NCI-H1436 treated with DMSO at 0.1 percent for 48 hours (cell line): ENCODE measurements at regions not wholly inside any gene's neighbourhood (a gene's known extent, or its start where the extent isn't known, plus 50 kb on each side); places are given as distances from the start of the nearest gene placed in this dataset.

Experiments used
- DNase-seq: peaks from one replicate; lab custom pipeline; 2025; lab: John Stamatoyannopoulos, UW

DNA sequence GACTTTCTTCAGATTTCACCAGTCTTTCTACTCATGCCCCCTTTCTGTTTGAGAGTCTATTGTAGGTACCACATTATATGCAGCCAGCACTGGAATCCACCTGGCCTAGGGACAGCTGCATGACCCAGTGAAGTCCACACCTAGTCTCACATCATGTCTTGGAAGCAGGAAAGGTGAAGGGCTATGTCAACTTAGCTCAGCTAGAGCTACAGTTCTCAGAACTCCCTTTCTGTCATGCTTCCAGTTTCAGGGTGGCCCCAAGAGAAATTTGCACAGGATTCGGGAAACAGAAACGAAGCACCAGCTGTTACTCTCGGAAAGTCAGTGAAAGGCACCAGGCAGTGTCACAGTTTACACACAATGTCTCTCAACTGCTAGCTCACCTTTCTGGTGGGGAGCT is 51.6 kb upstream of the NLRP1 start:
- no peak for DNase-seq

DNA sequence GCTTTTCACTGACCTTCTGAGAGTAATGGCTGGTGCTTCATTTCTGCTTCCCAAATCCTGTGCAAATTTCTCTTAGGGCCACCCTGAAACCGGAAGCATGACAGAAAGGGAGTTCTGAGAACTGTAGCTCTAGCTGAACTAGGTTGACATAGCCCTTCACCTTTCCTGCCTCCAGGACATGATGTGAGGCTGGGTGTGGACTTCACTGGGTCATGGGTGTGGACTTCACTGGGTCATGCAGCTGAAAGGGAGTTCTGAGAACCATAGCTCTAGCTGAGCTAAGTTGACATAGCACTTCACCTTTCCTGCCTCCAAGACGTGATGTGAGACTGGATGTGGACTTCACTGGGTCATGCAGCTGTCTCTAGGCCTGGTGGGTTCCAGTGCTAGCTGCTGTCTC is 54.3 kb upstream of the NLRP1 start:
- no peak for DNase-seq

DNA sequence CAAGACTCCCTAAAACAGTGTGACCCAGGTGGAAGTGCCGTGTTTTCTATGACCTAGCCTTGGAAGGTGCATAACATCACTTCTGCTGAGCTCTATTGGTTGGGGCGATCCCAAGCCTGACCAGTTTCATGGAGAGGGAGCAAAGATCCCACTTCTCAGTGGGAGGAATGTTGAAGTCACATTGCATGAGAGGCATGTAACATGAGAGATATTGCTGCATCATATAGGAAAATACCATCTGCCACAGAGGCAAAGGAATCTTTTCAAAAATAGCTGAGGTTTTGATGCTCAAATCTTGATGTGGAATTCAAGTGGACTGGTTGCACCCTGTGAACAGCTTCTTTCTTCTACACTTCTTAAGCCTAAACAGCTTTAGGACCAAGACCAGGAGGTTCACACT is 56.4 kb upstream of the NLRP1 start:
- DNase-seq: no peak

DNA sequence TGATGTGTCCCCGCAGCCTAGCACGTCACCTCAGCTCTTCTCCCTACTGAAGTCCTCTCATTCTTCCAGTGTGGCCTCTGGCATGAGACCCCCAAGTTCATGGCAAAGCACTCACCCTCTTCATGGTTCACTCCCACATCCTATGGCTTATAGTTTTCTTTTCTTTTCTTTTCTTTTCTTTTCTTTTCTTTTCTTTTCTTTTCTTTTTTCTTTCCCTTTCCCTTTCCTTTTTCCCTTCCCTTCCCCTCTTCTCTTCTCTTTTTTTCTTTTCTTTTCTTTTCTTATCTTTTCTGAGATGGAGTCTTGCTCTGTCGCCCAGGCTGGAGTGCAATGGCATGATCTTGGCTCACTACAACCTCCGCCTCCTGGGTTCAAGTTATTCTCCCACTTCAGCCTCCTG is 58.4 kb upstream of the NLRP1 start:
- DNase-seq: no peak

DNA sequence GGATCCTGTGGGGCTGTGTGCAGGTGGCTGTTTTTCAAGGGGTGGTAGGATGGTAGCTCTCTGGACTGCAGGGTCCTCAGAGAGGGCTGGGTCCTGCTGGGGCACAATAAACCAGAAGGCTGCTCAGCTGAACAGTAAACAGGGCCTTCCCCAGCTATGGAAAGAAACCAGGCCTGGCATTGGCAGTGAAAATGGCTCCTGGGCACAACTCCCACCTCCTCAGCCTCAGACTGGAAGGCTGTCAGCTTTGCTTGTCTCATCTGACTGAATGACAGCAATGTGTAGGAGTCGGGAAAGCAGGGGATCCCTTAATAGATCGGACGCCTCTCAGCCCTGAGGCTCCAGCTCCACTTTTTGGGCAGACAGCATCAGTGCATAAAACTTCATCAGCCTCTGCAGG is 59.8 kb upstream of the NLRP1 start:
- no peak for DNase-seq

DNA sequence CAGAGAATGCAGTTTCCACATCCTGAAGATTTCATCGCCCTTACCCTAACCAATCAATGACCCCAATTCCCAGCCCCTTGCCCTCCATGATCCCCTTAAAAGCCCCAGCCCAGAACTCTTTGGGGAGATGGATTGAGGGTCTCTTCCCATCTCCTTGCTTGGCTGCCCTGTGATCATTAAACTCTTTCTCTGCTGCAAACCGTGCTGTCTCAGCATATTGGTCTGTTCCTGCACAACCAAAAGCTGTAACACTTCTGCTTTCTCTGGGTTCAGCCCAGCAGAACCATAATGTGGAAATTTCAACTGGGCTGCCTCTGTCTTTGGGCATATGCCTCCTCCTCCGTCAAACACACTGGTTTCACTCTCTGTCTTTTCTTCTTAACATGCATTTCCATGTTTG is 67.0 kb upstream of the NLRP1 start:
- DNase-seq: no peak

DNA sequence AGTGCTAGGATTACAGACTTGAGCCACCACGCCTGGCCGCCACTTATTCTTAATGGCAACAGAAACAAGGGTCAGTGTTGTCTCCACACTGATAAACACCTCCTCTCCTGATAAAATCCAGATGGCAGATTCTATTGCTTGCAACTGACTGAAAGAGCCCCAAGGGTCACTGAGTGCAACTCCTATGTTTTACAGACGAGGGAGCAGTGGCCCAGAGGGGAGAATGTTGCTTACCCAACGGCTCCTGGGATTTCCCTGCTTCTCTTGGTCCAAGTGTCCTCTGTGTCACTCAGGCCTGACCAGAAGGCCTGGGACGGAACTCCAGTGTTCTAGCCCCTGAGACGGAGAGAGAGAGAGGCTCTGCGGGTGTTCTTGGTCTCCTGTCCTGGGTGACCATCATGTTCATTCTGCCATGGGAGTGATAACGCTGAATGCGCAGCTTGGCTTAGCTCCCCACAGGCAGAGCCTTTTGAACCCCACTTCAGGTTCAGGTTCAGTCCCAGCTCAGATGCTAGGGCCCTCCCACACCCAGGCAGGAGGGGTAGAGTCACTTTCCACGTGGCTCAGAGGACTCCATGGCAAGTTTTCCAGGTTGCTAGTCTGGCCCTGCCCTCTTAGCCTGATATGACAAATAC is 77.3 kb upstream of the NLRP1 start:
- DNase-seq: no peak

DNA sequence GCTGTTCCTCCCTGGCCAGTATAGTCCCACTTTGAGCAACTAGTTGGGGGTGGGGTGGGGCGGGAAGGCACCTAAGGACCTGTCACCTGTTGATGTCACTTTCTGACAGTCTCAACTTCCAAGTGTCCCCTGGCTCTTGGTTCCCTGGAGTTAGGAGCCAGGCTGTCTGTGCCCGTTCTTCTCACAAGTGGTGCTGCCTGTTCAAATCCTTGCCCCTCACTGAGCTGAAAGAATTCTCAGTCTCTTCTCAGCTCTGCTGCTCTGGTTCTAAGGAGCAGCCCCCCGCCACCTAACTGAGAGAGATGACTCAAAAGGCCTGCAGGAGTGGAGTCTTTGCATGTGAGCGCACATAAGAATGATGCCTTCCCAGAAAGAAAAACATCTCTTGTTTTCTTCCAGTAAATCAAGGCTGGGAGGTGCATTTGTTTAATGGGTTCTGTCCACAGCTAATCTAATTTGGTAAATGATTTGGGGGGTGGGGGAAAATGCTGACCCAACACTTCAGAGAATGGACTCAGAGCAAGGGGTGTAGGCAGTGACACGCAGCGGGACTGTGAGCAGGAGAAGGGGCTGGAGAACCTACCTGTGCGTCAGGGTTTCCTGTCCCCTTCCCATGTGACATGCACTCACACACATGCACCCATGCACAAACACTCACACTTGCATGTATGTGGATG is 78.2 kb upstream of the NLRP1 start:
- no peak for DNase-seq

DNA sequence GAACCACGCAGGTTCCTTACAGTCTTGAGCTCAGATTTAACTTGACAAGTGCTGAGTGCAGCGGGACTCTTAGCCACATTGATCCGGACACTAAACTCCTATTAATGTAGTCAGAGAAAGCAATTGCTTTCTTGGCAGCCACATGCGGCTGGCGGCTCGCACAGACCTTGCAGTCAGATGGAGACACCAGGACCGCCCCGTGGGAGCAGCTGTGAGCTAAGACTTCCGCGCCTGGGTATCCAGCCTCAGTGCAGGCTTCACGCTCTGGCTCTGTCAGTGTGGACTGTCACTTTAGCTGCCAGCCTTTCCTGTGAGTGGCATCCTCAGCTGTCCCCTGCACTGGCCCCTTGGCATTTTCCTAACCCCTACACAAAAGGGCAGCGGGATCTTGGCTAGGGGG is 80.9 kb upstream of the NLRP1 start:
- no peak for DNase-seq

DNA sequence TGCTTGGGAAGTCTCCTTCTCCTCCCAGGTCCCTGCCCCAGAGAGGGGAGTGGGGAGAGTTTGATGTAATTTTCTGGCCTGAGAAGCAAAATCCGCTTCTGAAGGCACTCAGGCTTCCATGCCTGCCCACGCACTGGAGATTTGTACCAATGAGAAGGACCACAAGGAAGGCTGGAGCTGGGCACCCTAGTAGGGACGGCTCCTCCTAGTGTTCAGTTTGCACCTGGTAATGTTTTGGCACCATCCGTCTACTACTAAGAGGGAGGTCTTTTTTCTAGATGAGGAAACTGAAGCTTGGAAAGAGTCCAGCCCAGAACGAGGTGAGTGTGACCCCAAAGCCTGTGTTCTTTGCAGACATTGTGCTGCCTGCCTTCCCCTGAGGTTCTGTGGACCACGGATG is 83.6 kb upstream of the NLRP1 start:
- no peak for DNase-seq

DNA sequence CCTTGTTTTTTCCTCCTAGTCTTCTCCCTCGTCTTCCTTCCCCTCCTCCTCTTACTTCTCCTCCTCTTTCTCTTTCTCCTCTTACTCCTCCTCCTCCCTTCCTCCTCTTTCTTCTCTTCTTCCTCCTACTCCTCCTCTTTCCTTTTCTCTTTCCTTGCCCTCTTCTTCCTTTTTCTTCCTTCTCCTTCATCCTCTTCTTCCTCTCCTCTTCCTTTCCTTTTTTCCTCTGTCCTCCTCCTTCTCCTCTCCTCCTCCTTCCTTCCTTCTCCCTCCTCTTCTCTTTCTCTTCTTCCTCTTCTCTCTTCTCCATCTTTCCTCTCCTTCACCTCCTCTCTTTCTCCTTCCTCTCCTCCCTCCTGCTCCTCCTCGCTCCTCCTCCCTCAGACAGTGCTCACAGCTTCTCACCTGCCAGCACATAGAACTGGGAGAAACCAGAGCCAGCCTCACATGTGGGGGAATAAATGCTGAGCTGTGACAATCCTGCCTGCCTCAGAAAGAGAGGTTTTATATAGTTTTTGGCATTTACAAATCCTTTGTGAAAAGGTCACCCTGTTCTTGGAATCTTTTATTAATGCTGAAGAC is 84.3 kb upstream of the NLRP1 start:
- no peak for DNase-seq

DNA sequence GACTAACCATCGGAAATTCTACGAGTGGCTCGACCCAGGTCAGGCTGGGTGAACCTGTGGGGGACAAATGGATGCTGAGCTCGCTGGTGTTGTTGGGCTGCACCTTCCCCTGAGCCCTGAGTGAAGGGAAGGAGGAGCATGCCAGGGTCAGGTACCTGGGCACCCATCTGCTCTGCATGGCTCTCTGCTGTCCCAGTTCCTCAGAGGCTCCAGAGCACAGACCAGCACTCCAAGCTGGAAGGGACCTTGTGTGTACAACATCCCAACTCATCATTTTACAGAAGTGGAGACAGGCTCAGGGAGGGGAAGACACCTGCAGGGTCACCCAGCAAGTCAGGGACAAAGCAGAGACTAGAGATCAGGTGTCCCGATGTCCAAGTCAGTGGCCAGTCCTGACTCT is 84.9 kb upstream of the NLRP1 start:
- DNase-seq: no peak

DNA sequence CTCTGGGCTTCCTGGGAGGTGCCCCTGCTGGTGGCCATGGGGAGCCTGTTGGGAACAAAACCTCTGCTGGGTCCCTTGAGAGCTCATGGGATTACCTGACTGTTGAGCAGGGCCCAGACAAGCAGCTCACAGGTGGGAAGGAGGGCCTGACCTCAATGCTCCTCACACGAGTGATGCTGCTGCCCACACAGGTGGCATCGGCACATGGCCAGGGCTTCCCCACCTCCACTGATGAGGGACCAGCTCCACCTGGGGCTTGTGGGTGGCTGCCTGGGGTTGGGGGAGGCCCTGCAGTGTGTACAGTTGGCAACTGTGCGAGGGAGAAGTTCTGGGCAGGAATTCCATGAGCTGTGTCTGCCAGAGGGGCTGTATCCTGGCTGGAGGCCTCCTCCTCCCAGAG is 87.8 kb upstream of the NLRP1 start:
- no peak for DNase-seq

DNA sequence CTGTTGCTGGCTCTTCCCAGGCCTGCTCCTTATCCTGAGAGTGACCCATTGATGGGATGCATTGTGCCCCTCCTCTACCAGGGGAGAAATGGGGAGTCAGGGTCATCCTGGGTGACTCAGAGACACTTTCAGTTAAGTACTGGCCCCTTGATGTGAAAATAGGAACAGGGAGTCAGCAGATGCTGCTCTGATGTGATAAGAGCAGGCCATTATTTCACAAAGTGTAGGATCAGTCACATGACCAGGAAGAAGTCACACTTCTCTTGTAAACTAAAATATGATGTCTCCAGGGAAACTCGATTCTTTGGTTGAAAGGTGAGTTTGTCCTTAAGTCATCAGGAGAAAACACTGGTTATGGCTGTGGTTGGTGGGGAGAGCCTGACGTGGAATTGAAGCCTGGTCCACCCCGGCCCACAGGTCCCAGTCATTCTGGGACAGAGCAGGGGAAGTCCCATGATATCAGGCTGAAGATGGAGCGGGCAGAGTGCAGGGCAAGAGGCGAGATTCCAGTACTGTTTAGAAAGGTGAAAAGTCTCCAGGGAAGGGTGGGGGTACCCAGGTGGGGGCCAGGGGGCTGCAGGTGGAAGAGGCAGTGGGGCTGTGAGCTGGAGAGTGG is 88.6 kb upstream of the NLRP1 start:
- DNase-seq: no peak

DNA sequence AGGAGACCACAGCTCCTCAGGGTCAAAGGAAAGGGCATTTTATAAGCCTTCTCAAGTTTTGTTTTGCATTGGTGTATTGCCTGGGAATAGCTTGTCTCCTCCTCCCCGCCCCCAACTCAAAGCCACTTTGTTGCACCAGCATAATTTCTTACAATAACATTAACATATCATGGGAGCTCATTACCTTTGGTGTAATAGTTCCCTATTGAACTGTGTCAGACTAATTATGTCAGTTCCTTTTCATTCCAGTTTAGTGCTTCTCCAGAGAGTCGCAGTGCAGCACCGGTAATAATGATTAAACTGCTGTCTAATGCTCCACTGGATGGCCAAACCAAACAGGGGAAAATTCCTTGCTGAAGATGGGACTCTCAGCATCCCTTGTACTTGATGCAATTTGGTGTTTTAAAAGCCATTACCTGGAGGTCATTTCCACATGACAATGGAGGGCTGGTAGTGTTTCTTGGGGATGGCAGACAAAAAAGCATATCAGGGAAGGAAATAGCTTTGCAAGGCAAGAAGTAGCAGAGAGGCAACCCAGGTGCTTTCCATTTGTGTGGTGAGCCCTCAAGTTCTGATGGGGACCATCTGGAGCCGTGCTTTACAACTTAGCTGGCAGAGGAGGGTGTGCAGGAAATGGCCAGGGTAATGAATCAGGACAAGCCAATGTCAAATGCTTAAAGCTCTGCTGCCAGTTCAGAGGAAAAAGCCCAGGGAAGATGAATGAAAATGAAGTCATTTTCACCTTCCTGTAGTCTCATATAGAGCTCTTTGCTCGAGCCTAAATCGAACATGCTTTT is 91.5 kb upstream of the NLRP1 start:
- no peak for DNase-seq

DNA sequence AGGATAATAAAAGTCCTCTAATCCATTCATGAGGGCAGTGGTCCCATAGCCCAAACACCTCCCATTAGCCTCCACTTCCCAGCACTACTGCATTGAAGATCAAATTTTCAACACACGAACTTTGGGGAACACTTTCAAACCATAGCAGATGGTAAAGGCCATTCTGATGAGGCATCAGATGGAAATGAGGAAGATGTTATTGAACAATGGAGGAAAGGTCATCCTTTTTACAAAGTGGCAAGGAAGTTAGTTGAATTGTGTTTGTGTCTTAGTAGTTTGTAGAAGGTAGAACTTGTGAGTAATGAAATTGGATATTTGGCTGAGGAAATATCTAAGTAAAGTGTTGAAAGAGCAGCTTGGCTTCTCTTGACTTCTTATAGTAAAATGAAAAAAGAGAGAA is 93.3 kb upstream of the NLRP1 start:
- no peak for DNase-seq

DNA sequence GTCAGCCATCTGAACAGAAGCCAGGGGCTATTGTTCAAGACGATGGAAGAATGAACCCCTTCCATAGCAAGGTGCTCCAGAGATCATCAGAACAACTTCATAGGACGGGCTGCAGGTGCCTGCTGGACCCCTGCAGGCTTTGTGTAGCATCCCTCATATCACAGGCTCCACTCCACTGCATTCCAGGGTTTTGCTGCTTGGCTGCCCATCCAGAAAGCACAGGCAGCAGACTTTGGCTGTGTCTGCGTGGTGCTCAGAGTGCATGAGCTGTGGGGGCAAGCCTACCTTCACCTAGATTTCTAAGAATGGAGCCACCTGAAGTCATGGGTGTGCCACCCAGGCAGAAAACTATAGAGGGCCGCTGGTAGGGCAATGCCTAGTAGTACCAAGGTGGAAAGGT is 93.9 kb upstream of the NLRP1 start:
- DNase-seq: no peak

DNA sequence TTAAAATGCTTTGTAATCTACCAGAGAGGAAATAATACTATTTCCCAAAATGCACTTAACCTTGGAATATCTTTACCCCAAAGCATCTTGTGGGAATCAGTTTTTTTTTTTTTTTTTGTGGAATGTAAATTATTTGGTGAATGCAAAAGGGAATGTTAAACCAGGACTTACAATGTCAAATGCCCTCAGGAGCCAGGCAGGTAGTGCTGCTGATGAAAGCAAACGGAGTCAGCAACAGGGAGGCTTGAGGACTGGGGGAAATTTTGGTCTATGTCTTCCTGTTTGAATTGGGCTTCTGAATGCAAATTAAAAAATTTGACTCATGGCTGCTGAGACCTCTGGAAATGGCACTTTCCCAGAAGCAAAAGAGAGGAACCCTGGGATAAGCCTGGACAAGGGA is 96.5 kb upstream of the NLRP1 start:
- no peak for DNase-seq

DNA sequence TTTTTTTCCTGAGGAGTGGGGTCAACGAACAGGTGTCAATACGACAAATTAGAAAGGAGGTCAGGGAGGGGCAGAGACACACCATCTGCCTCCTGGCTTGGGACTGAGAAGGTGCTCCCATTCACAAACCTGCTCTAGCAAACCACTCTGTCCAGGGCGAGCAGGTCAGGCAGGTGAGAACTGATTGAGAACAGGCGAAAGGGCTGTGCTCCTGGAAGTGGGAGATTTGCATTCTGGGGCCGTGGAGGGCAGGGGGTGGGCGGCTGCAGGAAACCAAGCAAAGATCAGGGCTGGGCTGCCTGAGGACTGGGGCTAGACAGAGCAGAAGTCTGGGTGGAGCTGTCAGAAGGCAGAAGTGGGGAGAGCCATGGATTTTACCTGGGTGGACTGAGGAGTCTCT is 98.9 kb upstream of the NLRP1 start:
- no peak for DNase-seq

DNA sequence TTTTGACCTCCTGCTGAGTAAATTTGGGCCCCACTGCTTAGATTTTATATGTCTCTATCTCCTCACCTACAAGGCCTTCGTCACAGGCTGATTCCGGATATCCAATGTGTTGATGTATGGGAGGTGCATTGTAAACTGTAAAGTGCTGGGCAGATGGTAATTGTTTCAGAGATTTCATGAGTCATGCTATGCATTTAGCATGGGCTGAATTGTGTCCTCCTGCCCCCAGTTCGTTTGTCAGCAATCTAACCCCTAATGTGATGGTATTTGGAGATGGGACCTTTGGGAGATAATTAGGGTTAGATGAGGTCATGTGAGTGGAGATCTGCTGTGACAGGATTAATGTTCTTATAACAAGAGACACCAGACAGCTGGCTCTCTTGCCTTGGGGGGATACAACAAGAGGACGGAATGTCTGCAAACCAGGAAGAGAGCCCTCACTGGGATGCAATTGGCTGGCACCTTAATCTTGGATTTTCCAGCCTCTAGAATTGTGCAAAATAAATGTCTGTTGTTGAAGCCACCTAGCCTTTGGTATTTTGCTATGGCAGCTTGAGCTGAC is 101.8 kb upstream of the NLRP1 start:
- DNase-seq: no peak

DNA sequence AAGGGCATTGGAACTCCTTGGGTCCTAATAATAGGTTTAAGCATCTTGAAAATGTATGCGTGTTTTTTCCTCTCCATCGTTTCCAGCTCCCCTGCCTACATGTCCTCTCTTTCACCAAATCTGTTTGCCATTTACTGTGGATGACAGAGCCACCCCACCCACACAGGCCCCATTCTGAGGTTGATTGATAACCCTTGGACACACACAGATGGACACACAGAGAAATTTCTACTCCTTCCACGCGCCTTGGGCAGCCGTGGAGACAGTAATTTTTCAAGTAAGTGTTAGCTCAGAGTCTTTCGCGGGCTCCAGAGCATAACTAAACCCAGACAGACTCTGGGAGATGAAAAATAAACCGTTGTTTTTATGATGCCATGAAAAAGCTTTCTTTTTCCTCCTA is 103.3 kb upstream of the NLRP1 start:
- no peak for DNase-seq

DNA sequence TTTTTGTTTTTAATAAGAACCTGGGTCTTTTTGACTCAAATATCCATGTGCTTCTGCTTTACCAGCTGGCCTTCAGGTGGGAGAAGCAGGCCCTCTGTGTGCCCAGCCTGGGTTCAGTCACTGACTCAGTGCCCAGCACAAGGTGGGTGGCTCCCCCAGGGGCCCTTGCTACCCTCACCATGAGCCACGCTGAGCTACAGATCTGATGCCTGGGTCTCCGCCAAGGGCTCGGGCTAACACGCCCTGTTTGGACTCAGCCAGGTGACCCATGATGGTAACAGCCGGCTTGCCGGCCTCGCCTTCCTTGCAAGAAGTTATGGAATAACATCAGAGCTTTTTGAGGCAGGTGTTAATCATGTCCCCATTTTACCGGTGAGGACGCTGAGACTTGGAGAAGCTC is 109.5 kb upstream of the NLRP1 start:
- no peak for DNase-seq
